AG04450 (cell line): ENCODE measurements at regions not wholly inside any gene's neighbourhood (a gene's known extent, or its start where the extent isn't known, plus 50 kb on each side); places are given as distances from the start of the nearest gene placed in this dataset.

Experiments
- CTCF ChIA-PET: fragments of 300-600, 350-600 bp; formaldehyde crosslinking; extraction: SDS; loops from one replicate; lab custom pipeline; 2022; ENCODE audit warnings: antibody characterized with exemption, inconsistent platforms; lab: Charles Lee
- POLR2A ChIA-PET: fragments of 350-600 bp; formaldehyde crosslinking; extraction: SDS; loops from one replicate; lab custom pipeline; 2021; ENCODE audit warnings: antibody characterized with exemption, inconsistent platforms; lab: Yijun Ruan, JAX
- DNase-seq: peaks from one replicate; pipeline ENCODE4 v3.0.0-alpha.2; 2011; ENCODE audit warnings: low read depth, low spot score
- H3K27ac ChIP-seq: one replicate; pipeline ENCODE4 v1.5.1; 2012; ENCODE audit warnings: low read depth, low read length, control low read depth
- H3K27me3 ChIP-seq: one replicate; pipeline ENCODE4 v1.6.0; 2012; ENCODE audit warnings: low read length; ENCODE audit not compliant: control insufficient read depth, insufficient read depth
- H3K4me3 ChIP-seq: 2 replicates; pipeline ENCODE4 v1.5.1; 2011; ENCODE audit warnings: mild to moderate bottlenecking, low read depth, low read length, control low read depth
- H3K9me3 ChIP-seq: 2 replicates; pipeline ENCODE4 v1.5.1; 2012; ENCODE audit warnings: low read length; ENCODE audit not compliant: control insufficient read depth, insufficient read depth
- CTCF ChIP-seq: IDR thresholded peaks from 2 replicates; pipeline ENCODE4 v1.5.1; 2011; ENCODE audit warnings: low read depth, low read length, control low read depth, inconsistent platforms

GRCh38 chr2:181751266-181752030 lies 71.1 kb upstream of the NEUROD1 start:
- TF ChIP-seq CTCF = no peak
- Histone ChIP-seq H3K27me3 (no peaks in the 10 kb centered on the region), H3K27ac (no peak overlapping the region), H3K4me3 (no peak overlapping the region), H3K9me3 (no peaks in the 10 kb centered on the region)
- DNase-seq = no peak
- ChIA-PET POLR2A (no interaction called here), CTCF (interaction anchor here (3.3 kb wide), 1 partner anchor 9 kb away, joined by 15 read pairs; no protein-coding TSS in a partner anchor)

GRCh38 chr2:181752301-181752700 lies 72.0 kb upstream of the NEUROD1 start:
- no peak for TF ChIP-seq CTCF
- ChIA-PET CTCF (interaction anchor here (0.6 to 3.3 kb wide), 2 partner anchors 10 to 67 kb away, joined by 13 to 15 read pairs; no protein-coding TSS in a partner anchor), POLR2A (no interaction called here)
- Histone ChIP-seq H3K9me3 (no peaks in the 10 kb centered on the region), H3K27ac (no peak overlapping the region), H3K4me3 (no peak overlapping the region), H3K27me3 (no peaks in the 10 kb centered on the region)
- no peak for DNase-seq

- Histone ChIP-seq H3K9me3 (no peaks in the 10 kb centered on the region), H3K4me3 (no peak overlapping the region), H3K27me3 (no peaks in the 10 kb centered on the region), H3K27ac (no peak overlapping the region)
- no peak for TF ChIP-seq CTCF
- DNase-seq = no peak
- ChIA-PET CTCF (interaction anchor here (0.8 to 3.3 kb wide), 3 partner anchors 11 to 379 kb away, joined by 3 to 15 read pairs (median 3); no protein-coding TSS in a partner anchor), POLR2A (no interaction called here)
These were observed 73.4 kb upstream of the NEUROD1 start for GRCh38 chr2:181753686-181754085.

GRCh38 chr2:181754105-181754504 lies 73.8 kb upstream of the NEUROD1 start:
- Histone ChIP-seq H3K9me3 (no peaks in the 10 kb centered on the region), H3K4me3 (no peak overlapping the region), H3K27me3 (no peaks in the 10 kb centered on the region), H3K27ac (no peak overlapping the region)
- no peak for TF ChIP-seq CTCF
- ChIA-PET POLR2A (no interaction called here), CTCF (interaction anchor here (0.8 to 3.3 kb wide), 3 partner anchors 11 to 379 kb away, joined by 3 to 15 read pairs (median 3); no protein-coding TSS in a partner anchor)
- no peak for DNase-seq

GRCh38 chr2:181755181-181755580 lies 74.9 kb upstream of the NEUROD1 start:
- Histone ChIP-seq H3K9me3 (no peaks in the 10 kb centered on the region), H3K4me3 (no peak overlapping the region), H3K27me3 (no peaks in the 10 kb centered on the region), H3K27ac (no peak overlapping the region)
- no peak for DNase-seq
- no peak for TF ChIP-seq CTCF
- ChIA-PET POLR2A (no interaction called here), CTCF (interaction anchor here (0.6 to 1.2 kb wide), 2 partner anchors 12 to 199 kb away, joined by 3 to 5 read pairs; no protein-coding TSS in a partner anchor)
